Thoracic aorta (tissue), 2 donors: ENCODE measurements at regions not wholly inside any gene's neighbourhood (a gene's known extent, or its start where the extent isn't known, plus 50 kb on each side); places are given as distances from the start of the nearest gene placed in this dataset.

Experiments used
- ATAC-seq: fragments of 150-250 bp; one replicate; pipeline ENCODE4 v1.8.0; 2017; ENCODE audit warnings: low read depth; ENCODE audit not compliant: insufficient number of reproducible peaks, low FRiP score
- DNase-seq: peaks from one replicate; pipeline ENCODE4 v3.0.0-alpha.2; 2020; ENCODE audit warnings: low spot score
- H3K27ac ChIP-seq, 2 donors: fragments of 200-600 bp; sonication (generic); 1 replicate in 1 of 2; 2 replicates in 1 of 2; pipeline ENCODE4 v1.5.1; 2016; ENCODE audit warnings: mild to moderate bottlenecking in 2 of 2, moderate library complexity in 2 of 2
- H3K27me3 ChIP-seq: fragments of 200-600 bp; sonication (generic); replicated peaks from 2 replicates; pipeline ENCODE4 v1.6.0; 2016; ENCODE audit warnings: mild to moderate bottlenecking; ENCODE audit not compliant: insufficient read depth
- H3K36me3 ChIP-seq: fragments of 200-600 bp; sonication (generic); one replicate; pipeline ENCODE4 v1.5.1; 2016
- H3K4me1 ChIP-seq, 2 donors: fragments of 200-600 bp; sonication (generic); 1 replicate in 1 of 2; 2 replicates in 1 of 2; pipeline versions ENCODE4 v1.5.1 to v1.6.0; 2016; ENCODE audit warnings: low read depth in 2 of 2, mild to moderate bottlenecking in 1 of 2; ENCODE audit not compliant: control insufficient read depth in 1 of 2
- H3K4me3 ChIP-seq: fragments of 200-600 bp; sonication (generic); 2 replicates; pipeline ENCODE4 v1.5.1; 2016; ENCODE audit warnings: mild to moderate bottlenecking
- H3K9me3 ChIP-seq: fragments of 200-600 bp; sonication (generic); 2 replicates; pipeline ENCODE4 v1.5.1; 2016
- TF ChIP-seq, protein P1 (sequence below): fragments of 200-600 bp; sonication (generic); IDR thresholded peaks from one replicate; pipeline ENCODE4 v1.5.1; 2019; ENCODE audit warnings: antibody characterized with exemption

DNA sequence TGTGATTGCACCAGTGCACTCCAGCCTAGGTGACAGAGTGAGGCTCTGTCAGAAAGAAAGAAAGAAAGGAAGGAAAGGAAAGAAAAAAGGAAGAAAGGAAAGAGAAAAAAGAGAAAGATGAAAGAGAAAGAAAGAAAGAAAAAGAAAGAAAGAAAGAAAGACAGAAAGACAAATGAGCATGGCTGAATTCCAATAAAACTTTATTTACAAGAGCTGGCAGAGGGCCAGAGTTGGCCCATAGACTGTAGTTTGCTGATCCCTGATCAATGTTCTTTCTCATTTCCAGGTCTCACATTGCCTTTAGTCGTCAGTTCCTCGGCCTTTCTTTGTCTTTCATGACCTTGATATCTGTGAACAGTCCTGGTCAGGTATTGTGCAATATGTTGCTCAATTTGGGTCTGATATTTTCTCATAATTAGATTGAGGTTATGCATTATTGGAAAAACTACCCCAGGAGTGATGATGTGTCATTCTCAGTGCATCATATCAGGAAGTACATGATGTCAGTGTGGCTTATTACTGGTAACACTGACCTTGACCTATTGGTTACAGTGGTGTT lies 68.5 kb upstream of the MED9 start:
- TF ChIP-seq, protein P1, sequence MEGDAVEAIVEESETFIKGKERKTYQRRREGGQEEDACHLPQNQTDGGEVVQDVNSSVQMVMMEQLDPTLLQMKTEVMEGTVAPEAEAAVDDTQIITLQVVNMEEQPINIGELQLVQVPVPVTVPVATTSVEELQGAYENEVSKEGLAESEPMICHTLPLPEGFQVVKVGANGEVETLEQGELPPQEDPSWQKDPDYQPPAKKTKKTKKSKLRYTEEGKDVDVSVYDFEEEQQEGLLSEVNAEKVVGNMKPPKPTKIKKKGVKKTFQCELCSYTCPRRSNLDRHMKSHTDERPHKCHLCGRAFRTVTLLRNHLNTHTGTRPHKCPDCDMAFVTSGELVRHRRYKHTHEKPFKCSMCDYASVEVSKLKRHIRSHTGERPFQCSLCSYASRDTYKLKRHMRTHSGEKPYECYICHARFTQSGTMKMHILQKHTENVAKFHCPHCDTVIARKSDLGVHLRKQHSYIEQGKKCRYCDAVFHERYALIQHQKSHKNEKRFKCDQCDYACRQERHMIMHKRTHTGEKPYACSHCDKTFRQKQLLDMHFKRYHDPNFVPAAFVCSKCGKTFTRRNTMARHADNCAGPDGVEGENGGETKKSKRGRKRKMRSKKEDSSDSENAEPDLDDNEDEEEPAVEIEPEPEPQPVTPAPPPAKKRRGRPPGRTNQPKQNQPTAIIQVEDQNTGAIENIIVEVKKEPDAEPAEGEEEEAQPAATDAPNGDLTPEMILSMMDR = no peak
- Histone ChIP-seq H3K36me3 (no peaks in the 10 kb centered on the region), H3K4me1 (no peaks in the 10 kb centered on the region), H3K4me3 (no peak overlapping the region), H3K27me3 (no peaks in the 10 kb centered on the region), H3K27ac (no peak overlapping the region), H3K9me3 (no peaks in the 10 kb centered on the region)
- no peak for DNase-seq
- no peak for ATAC-seq

DNA sequence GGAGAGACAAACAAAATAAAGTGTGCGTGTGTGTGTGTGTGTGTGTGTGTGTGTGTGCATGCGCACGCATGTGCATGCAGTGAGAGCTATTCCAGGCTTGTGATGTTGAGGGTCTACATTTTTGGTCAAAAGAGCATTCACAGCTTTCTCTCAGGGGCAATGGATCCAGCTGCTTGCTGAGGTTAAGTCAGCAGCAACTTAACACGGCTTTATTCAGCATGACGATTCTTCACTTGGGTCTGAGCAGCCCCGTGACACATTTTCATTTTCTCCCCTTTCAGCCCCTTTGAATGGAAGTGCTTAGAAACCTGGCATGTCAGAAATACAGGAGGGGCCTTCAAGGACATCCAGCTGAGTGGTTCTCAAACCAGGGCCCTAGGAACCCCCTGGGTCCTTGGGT lies 66.4 kb upstream of the MED9 start:
- DNase-seq = no peak
- Histone ChIP-seq H3K9me3 (no peaks in the 10 kb centered on the region), H3K27me3 (no peaks in the 10 kb centered on the region), H3K36me3 (no peaks in the 10 kb centered on the region), H3K27ac (no peak overlapping the region), H3K4me1 (peaks cover 0 to 13% of the 10 kb centered on the region in 2 donors), H3K4me3 (no peak overlapping the region)
- TF ChIP-seq, protein P1 = no peak
- no peak for ATAC-seq

DNA sequence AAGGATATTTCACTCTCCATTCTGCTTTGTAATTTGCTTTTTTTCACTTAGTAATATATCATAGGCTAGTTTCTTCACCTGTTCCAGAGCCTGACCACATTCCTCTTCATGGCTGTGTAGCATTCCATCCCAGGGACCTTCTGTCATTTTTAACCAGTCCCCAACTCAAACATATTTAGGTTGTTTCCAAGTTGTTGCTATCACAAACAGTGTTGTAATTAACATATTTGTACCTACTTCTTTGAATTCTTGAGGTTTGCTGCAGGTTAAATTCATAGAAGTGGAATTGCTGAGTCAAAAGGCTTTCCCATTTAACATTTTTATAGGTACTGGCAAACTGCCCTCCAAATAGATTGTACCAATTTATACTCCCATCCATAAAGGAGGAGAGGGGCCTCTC lies 65.1 kb upstream of the MED9 start:
- Histone ChIP-seq H3K27ac (no peak overlapping the region), H3K27me3 (no peaks in the 10 kb centered on the region), H3K9me3 (no peaks in the 10 kb centered on the region), H3K36me3 (no peaks in the 10 kb centered on the region), H3K4me3 (no peak overlapping the region), H3K4me1 (peaks cover 0 to 22% of the 10 kb centered on the region in 2 donors)
- DNase-seq (no peak), ATAC-seq (no peak)
- TF ChIP-seq, protein P1 = no peak

DNA sequence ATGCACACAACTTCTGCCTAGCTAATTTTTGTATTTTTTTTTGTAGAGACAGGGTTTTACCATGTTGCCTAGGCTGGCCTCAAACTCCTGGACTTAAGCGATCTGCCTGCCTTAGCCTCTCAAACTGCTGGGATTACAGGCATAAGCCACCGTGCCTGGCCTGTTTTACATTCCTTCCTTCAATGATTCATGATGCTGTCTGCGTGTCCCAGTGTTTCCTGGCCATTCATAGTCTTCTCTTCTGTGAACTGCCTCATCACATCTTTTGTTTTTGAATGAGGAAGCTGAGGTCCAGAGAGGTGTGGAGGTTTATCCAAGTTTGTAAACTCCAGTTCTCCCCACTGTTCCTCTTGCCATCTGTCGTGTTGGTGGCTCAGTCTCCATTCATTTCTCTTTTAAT lies 64.5 kb upstream of the MED9 start:
- DNase-seq (no peak), ATAC-seq (no peak)
- Histone ChIP-seq H3K27me3 (no peaks in the 10 kb centered on the region), H3K4me3 (no peak overlapping the region), H3K27ac (no peak overlapping the region), H3K36me3 (no peaks in the 10 kb centered on the region), H3K9me3 (no peaks in the 10 kb centered on the region), H3K4me1 (peaks cover 0 to 24% of the 10 kb centered on the region in 2 donors)
- TF ChIP-seq, protein P1 = no peak

DNA sequence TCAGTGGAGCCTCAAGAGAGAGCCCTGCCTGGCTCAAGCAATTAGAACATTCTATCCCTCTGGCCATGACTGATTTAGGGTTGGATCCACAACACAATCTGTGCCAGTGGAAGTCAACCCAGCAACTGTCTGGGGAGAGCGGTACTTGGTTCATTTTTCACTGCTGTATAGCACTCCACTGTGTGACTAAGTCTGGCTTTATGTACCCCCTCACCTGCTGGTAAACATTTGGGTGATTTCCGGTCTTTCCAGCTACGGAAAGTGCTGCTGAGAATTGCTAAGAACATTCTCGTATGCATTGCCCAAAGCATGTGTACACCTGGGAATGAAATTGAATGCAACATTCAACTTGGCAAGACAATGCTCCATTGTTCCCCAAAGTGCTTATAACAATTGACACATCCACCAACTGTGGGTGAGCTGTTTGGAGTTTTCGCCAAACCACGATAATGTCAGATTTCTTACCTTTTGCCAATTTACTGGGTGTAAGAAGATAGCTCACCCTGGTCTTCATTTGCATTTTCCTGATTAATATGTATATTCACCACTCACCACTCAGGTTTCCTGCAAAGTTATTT lies 63.5 kb upstream of the MED9 start:
- no peak overlapping the region for H3K27ac ChIP-seq
- no peaks in the 10 kb centered on the region for H3K27me3 ChIP-seq
- H3K4me1 ChIP-seq = peaks cover 0 to 24% of the 10 kb centered on the region in 2 donors
- DNase-seq (no peak), ATAC-seq (no peak)
- TF ChIP-seq, protein P1 = no peak
- H3K4me3 ChIP-seq = no peak overlapping the region
- no peaks in the 10 kb centered on the region for H3K36me3 ChIP-seq
- no peaks in the 10 kb centered on the region for H3K9me3 ChIP-seq
